ENCODE measurements at regions not wholly inside any gene's neighbourhood (a gene's known extent, or its start where the extent isn't known, plus 50 kb on each side); places are given as distances from the start of the nearest gene placed in this dataset.
"Not testable (repeated sequence)": the region's sequence is repeated elsewhere in the genome, so short reads cannot be mapped to it uniquely, and the experiment has no call there.

- no peak for DNase-seq (ENCODE audit: low read depth in 2 of 2)
These were observed 125.7 kb upstream of the PBX1 start for GRCh38 chr1:164433141-164433817.

- DNase-seq (ENCODE audit: low read depth in 2 of 2): no peak
These were observed 125.2 kb upstream of the PBX1 start for GRCh38 chr1:164433818-164434170.

- DNase-seq (ENCODE audit: low read depth in 2 of 2): no peak
These were observed 118.8 kb upstream of the PBX1 start for GRCh38 chr1:164440232-164440631.

- no peak for DNase-seq (ENCODE audit: low read depth in 2 of 2)
These were observed 115.8 kb upstream of the PBX1 start for GRCh38 chr1:164443166-164443565.

- no peak for DNase-seq (ENCODE audit: low read depth in 2 of 2)
These were observed 115.1 kb upstream of the PBX1 start for GRCh38 chr1:164443836-164444235.

- no peak for DNase-seq (ENCODE audit: low read depth in 2 of 2)
These were observed 113.0 kb upstream of the PBX1 start for GRCh38 chr1:164446020-164446419.

GRCh38 chr1:164452549-164452948, 106.4 kb upstream of the PBX1 start:
- no peak for DNase-seq (ENCODE audit: low read depth in 2 of 2)

GRCh38 chr1:164456272-164456671, 102.7 kb upstream of the PBX1 start:
- DNase-seq (ENCODE audit: low read depth in 2 of 2): no peak

- not testable (repeated sequence) for DNase-seq (ENCODE audit: low read depth in 2 of 2)
These were observed 99.8 kb upstream of the PBX1 start for GRCh38 chr1:164459176-164459575.

GRCh38 chr1:164466001-164466421, 93.0 kb upstream of the PBX1 start:
- DNase-seq (ENCODE audit: low read depth in 2 of 2): no peak

GRCh38 chr1:164466429-164466828, 92.6 kb upstream of the PBX1 start:
- no peak for DNase-seq (ENCODE audit: low read depth in 2 of 2)

GRCh38 chr1:164470996-164471395, 88.0 kb upstream of the PBX1 start:
- DNase-seq (ENCODE audit: low read depth in 2 of 2): no peak

GRCh38 chr1:164472841-164473240, 86.1 kb upstream of the PBX1 start:
- DNase-seq (ENCODE audit: low read depth in 2 of 2): no peak

GRCh38 chr1:164473544-164473943, 85.4 kb upstream of the PBX1 start:
- no peak for DNase-seq (ENCODE audit: low read depth in 2 of 2)

- DNase-seq (ENCODE audit: low read depth in 2 of 2): no peak
These were observed 83.2 kb upstream of the PBX1 start for GRCh38 chr1:164475834-164476233.

- no peak for DNase-seq (ENCODE audit: low read depth in 2 of 2)
These were observed 81.6 kb upstream of the PBX1 start for GRCh38 chr1:164477343-164477742.

- no peak for DNase-seq (ENCODE audit: low read depth in 2 of 2)
These were observed 79.7 kb upstream of the PBX1 start for GRCh38 chr1:164479242-164479641.

- no peak for DNase-seq (ENCODE audit: low read depth in 2 of 2)
These were observed 78.6 kb upstream of the PBX1 start for GRCh38 chr1:164480285-164480907.

GRCh38 chr1:164495905-164496304, 63.1 kb upstream of the PBX1 start:
- no peak for DNase-seq (ENCODE audit: low read depth in 2 of 2)

- no peak for DNase-seq (ENCODE audit: low read depth in 2 of 2)
These were observed 60.2 kb upstream of the PBX1 start for GRCh38 chr1:164498792-164499191.

GRCh38 chr1:164504749-164505148, 54.2 kb upstream of the PBX1 start:
- no peak for DNase-seq (ENCODE audit: low read depth in 2 of 2)
